GM21390 (cell line): ENCODE measurements at regions not wholly inside any gene's neighbourhood (a gene's known extent, or its start where the extent isn't known, plus 50 kb on each side); places are given as distances from the start of the nearest gene placed in this dataset.

Experiments used
- ATAC-seq: cut with Tn5 transposase; IDR thresholded peaks from one replicate; pipeline ENCODE4 v1.9.1; 2021; ENCODE audit not compliant: unreplicated experiment

DNA sequence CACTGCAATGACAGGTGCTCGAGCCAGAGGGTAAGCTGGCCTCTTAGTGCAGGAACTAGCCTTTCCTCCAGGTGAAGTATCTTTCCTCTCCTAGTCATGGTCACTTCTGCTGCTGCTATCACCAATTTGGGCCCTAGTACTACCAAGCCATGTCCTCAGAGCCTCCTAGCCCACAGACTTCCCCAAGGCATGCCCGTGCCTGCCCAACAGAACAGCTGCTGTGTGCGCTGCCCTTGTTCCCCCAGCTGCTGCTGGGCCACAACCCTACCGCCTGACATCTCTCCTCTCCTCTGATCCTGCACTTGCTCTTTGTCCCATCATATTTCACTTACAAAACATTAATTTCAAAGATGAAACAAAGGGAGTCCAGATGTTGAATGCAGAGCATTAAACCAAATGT, 168.5 kb upstream of the FREM2 start:
- no peak for ATAC-seq

DNA sequence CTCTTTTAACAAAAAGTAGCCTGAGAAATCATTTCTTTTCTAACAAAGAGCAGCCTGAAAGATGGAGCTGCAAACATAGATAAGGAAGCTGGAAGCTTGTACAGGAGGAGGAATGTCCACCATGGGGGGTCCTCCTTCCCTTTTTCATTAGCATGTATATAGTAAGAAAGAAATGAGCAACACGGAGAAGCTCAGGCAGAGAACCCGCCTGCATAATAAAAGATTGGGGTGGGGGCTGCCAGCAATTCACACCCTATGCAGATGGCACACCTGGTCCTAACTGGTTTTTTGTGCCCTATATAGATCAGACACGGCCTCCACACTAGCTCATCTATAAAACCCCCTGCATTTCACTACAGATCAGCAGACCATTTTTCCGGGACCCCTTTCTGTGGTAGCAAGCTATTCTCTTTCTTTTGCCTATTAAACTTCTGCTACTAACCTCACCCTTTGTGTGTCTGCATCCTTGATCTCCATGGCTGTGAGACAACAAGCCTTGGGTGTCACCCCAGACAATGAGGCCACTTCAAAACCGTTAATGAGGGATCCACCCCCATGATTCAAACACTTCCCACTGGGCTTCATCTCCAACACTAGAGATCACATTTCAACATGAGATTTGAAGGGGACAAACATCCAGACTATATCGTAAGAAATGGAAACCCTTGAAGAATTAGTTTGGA, 167.5 kb upstream of the FREM2 start:
- no peak for ATAC-seq

DNA sequence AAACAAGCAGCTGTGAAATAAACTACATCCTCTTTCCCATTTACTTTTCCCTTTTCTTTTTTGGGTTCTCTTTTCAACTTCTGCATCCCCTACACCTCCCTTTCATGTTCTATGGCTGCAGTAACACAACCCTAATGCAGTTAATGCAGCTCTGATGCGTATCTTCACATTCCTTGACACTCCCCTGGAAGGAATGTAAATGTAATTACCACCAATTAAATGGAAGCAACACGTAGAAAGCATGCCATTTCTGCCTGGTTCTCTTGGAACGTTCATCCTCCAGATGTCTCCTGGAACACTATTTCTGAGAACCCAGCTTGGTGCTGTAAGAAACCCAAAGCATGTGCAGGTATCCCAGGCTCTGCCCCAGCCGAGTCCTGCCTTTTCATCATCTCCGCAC, 166.8 kb upstream of the FREM2 start:
- ATAC-seq: no peak

DNA sequence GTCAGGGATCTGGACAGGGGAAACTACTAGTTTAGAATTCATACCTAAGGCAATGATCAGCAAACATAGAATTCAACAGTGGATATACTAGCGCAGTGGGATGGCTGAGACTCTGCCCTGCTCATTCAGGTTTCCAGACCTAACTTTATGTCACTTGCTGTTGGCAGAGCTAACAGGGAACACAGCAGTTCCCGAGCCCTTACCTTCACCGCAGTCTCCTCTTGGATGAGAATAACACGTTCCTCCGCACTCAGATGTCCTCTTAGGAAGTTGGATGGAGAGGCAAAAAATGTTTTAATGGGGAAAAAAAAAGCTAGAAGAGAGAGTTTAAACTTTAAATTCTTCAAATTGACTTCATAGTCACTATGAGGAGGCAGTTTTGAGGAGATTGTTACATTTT, 159.7 kb upstream of the FREM2 start:
- ATAC-seq: no peak

DNA sequence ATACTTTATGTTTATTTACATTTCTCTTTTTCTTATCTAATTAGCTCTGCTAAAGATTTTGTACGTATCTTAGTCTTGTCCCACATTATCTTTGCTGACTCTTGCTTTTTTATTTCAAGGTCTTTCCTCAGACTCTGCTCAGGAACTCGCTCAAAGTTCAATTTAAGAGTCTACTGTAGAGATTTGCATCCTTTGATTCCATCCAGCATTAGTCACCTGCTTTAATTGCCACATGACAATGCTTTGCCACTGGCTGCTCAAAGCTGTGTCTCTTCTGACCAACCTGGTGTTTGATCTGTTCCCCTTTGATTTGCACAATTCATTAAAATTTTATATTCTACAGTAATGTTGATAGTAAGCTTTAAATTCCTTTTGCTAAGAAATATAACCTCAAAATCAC, 157.9 kb upstream of the FREM2 start:
- no peak for ATAC-seq

DNA sequence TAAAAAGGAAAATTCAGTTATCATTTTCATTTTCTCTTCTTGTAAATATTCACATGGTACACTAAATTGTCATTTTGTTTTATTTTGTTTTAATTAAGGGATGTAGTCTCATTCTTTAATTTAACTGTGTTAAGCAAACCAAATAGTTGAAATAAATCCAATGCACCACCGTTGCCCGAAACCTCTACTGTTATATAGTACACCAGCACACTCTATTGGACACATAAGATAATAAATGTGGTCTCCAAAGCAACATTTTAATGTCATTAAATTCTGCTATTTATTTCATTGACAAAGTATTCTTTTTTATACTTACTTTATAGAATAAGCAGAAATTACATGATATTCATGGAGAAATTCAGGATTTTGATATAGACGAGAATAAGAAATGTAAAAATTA, 156.4 kb upstream of the FREM2 start:
- ATAC-seq: no peak

DNA sequence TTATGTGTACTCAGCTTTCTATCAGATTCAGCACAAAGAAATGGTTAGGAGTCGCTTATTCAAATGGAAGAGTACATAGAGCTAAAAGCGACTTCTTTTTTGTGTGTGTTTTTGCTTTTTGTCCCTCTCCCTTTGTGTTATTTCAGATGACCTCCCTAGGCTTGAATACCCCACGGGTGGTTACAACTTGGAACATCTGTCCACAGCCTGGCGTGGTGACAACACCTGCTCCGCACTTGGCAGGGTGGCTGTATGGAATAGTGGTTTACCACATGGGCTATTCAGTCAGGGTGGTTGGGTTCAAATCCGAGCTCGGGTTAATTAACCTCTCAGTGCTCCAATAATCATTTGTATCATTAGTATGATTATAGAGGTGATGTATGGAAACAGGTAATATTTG, 151.6 kb upstream of the FREM2 start:
- ATAC-seq: no peak

DNA sequence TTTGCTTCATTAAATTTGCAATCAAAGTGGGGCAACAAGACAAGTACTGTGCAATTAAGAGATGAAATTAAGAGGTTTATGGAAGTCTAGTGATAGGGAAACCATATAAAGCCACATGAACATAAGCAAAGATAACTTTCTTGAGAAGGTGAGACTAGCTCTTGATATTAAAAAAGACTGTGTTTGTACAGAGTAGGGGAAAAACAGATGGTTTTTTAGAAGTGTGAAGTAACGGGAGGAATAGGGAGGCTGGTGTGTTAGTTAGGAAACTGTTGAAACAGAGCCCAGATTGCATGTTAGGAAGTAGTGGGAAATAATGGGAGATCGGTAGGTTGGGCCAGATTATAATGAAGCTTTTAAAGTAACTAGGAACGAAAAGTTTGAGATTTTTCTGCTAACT, 149.8 kb upstream of the FREM2 start:
- no peak for ATAC-seq

DNA sequence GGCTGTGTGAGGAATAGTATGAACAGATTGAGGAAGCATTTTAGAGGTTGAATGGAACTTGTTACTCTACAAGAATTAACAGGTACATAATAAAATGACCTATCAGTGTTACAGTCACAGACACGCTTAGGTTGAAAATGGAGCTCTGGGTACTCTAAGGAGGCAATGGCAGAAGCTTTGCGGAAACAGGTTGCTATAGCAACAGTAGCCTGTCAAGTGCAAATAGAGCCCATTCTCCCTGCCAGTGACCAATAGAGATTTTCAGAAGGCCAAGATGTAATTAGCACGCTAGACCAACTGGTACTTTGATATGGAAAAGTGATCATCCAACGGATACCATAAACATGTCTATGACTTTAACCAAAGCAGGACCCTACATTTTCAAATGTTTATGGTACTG, 148.5 kb upstream of the FREM2 start:
- no peak for ATAC-seq

DNA sequence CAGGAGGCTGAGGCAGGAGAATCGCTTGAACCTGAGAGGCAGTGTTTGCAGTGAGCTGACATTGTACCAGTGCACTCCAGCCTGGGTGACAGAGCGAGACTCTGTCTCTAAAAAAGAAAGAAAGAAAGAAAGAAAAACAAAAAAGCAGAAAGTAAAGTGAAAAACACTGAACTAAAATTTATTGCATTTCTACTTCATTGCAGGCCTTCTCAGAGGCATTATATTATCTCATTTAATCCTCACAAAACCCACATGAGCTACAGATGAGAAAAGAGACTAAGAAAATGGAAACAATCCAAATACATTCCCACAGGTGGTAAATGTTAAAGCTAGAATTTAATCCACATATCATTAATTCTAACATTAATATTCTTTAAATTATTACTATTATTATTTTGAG, 147.2 kb upstream of the FREM2 start:
- ATAC-seq: no peak

DNA sequence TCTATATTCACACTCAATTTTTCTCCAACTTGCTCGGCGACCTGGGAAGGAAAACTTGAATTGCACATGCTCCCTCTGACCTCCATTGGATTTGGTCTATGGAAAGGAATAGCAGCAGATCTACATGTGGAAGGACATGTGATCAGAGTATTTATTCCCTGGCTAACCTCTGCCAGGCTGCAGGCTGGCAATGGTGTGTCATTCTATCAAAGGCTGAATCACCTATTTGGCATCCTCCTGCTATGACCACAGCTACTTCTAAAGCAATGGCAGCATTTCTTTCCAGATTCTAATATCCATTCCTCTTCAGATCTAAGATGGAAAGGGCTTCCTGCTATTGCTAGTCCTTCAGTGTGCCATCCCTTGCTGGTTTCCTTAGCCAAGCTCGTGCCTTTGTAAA, 144.3 kb upstream of the FREM2 start:
- no peak for ATAC-seq

DNA sequence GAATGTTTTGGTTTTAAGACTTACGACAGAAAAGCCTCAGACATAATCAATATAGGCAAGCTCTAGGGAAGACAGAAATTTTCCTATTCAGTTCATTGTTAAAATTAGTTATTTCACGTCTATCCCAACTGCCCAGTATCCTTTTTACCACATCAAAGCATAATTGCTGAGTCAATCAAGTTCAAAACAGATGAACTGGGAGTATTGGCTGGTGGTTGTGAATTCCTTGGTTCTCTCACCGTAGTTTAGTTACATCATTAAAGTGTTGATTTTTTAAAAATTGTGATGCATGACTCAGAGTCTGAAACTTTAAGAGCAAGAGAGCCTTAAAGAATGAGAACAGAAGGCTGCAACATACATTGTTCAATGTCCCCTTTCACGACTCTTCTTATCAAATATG, 143.3 kb upstream of the FREM2 start:
- ATAC-seq: no peak

DNA sequence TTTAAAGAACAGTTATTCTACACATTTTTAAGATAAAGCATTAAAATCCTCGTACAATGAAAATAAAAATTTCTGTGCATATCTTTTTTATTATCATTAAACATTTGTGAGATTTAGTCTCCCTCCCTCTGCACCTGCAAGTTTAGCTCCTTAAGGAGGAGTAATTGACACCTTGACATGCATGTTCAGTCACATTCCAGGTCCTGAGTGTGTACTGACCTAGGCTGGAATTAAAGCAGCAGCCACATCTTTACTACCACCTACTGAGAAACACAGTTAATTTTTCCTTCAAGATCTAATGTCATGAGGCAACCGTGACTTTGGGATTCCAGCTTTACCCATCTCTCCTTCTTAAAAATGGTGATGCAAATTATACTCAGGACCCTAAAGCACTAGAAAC, 123.1 kb upstream of the FREM2 start:
- no peak for ATAC-seq

DNA sequence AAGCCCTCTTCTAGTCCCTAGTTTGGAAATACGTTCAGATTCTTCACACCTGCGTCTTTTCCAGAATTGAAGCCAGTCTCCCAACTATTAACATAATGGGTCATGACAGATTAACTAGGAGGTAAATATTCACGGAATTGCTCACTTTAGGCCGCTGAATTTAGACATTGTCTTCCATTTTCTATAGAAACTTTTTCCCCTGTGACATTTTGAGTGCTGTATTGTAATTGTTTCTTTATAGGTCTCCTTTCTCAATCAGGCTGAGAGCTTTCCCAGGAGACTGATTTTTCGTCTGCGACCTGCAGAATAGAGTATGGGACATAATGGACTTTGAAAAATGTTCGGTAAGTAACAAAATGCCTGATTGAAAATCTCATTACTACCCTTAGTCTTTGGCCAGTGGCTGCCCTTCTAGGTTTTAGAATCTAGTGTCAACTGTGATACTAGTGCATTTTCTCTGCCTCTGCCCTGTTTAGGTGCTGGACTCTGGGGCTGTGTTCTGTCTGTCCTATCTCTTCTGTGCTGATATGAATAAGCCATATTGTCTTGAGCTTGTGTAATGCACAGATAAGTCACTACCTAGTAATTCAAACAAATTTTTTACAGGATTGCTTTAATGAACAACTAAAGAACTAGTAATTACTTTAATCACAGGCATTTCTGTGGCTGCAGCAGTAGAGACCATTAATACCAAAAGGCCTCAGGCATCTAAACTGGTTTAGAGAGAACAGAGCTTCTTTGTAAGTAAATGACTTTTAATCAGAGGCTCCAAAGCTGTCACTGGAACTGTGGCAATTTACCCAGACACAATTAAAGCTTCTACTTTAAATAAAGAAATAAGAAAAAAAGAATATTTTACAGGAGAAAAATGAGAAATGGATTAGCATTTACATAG, 122.4 kb upstream of the FREM2 start:
- no peak for ATAC-seq

DNA sequence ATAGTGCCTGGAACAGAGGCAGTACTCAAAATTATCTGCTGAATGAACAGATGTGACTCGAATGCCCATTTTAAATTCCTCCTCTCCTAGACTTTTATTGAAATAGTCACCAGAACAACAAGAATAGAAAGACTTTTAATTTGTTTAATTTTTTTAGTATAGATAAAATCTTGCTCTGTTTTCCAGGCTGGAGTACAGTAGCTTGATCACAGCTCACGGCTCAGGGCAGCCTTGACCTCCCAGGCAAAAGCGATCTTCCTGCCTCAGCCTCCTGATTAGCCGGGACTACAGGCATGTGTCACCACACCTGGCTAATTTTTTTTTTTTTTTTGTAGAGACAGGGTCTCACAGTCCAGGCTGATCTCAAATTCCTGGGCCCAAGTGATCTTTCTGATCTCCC, 120.9 kb upstream of the FREM2 start:
- ATAC-seq: no peak

DNA sequence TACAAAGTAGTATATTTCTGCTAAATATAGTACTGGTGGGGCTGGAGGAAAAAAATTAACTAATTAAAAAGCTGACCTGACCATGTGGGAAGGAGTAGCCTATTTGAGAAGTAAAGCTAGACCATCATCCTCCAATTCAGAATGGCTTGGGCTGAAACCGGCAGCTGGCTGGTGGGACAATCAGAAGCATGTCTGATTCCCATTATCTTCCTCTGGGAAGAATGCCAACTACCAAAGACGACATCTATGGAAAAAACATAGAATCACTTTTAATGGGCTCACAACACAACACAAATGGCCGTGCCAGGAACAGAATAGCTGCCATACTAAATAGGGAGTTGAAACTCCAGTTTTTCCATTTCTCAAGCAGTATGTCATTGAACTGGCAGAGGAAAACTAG, 120.4 kb upstream of the FREM2 start:
- no peak for ATAC-seq

DNA sequence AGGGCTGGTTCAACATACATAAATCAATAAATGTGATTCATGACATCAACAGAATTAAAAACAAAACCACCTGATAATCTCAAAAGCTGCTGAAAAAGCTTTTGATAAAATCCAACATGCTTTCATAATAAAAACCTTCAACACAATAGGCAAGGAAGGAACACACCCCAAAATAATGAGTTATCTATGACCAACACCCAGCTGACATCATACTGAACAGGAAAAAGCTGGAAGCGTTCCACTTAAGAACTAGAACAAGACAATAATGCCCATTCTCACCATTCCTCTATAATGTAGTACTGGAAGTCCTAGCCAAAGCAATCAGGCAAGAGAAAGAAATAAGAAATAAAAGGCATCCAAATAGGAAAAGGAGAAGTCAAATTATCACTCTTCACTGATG, 116.2 kb upstream of the FREM2 start:
- ATAC-seq: no peak

DNA sequence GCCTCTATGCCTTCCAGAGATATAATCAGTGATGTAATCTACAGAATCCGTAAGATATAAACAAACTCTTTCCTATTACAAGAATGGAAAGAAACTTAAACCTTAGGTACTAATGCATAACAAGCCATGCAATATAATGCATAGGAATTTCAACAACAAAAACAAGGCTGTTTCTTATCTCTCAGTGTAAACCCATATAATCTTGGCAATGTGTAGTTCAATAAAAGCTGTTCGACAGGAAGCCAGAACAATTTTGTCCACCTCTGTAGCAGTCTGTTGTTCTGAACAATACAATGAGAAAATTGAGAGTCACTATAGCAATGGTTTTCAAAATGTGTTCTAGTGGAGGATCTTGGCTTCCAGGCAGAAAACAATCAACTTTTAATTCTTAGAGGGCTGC, 111.5 kb upstream of the FREM2 start:
- ATAC-seq: no peak

DNA sequence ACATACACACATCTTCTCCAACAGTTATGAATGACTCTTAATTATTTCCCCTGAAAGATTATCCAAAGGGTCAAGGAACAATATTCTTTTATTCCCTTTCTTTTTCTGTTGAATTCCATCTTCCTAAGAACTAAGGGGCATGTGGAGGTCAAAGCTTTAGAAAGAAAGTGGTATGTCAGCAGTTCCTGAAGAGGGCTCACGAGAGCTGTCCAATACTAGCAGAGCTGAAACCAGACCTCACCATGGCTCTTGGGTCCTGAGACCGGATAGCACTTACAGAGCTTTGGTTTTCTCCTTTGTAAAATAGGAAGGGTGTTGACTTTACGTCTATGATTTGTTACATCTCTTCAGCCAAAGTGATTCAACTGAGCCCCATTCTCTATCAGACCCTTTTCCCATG, 109.8 kb upstream of the FREM2 start:
- no peak for ATAC-seq

DNA sequence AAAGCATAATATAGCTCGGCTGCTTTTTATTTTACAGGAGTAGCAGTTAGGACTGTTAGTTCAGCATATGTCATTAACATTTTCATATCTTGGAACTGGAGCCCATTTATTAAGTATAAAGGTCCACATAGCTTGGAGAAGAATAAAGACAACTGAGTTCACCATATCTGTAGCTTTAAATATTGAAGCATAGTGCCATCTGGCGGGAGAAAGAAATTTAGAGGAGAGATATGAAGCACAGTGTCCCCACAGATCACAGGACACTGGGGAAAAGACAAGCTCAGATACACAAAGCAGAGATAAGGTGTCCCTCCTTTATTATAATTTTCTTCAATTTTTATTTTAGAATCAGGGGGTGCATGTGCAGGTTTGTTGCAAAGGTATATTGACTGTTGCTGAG, 104.7 kb upstream of the FREM2 start:
- peak; percentile 71 for ATAC-seq

DNA sequence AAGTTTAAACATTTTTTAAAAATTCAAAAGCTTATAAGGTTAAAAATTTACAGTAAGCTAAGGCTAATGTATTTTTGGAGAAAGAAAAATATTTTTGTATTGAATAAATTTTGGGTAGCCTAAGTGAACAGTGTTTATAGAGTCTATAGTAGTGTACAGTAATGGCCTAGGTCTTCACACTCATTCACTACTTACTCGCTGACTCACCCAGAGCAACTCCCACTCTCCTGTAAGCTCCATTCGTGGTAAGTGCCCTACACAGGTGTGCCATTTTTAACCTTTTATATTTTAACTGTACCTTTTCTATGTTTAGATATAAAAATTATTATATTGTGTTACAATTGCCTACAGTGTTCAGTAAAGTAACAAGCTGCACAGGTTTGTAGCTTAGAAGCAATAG, 96.6 kb upstream of the FREM2 start:
- ATAC-seq: no peak

DNA sequence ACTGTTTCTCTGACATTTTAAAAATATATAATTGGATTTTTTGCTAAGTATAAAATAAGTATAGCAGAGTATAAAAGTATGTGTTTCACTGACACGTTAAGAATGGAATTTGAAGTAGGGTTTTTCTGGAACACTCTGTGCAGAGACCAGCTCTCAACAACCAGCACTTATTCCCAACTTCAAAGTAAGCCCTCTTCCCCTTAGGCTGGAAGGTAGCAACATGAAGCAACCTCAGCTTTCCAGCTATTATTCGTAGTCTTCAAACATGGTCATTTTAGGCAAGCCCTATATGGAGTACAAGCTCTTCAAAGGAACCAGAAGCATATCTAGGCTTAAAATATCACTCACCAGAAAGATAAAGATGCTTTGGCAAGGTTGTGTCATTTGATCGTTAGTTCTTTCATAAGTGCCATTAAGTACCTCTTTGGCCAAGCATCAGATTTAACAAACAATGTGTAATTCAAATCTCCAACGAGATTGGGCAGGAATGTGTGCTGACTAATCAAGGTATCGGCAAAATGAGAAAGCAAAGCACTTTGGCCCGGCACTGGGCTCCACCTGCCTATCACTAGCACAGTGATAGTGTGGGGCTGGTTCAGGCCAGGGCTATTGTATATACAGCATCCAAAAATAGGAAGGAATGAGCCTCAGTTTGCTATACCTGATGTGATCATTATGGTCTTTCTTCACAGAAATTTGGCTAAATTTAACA, 95.9 kb upstream of the FREM2 start:
- no peak for ATAC-seq
